A549 (cell line): ENCODE measurements at regions not wholly inside any gene's neighbourhood (a gene's known extent, or its start where the extent isn't known, plus 50 kb on each side); places are given as distances from the start of the nearest gene placed in this dataset.

ENCODE experiments used
- ATAC-seq, 2 experiments: fragments of 200-7000 bp in 1 of 2; fragments of >200 bp in 1 of 2; cut with Nextera tagmentation in 1 of 2; cut with Tn5 transposase in 1 of 2; 3 replicates each; pipeline versions ENCODE4 v1.8.0 to v1.9.1; 2018 to 2020; ENCODE audit warnings: mild to moderate bottlenecking in 1 of 2, moderate library complexity in 1 of 2
- CTCF ChIA-PET: fragments of 300-600 bp; sonication (Branson Sonifier 250); formaldehyde crosslinking; extraction: SDS; loops from one replicate; lab custom pipeline; 2021; ENCODE audit warnings: antibody characterized with exemption, inconsistent platforms; lab: Yijun Ruan, JAX
- POLR2A ChIA-PET: fragments of 350-600 bp; formaldehyde crosslinking; extraction: SDS; loops from one replicate; lab custom pipeline; 2021; ENCODE audit warnings: antibody characterized with exemption, inconsistent platforms; lab: Yijun Ruan, JAX
- DNase-seq, 2 experiments: peaks; one replicate each; pipeline versions ENCODE4 v3.0.0 to v3.0.0-alpha.2; 2011 to 2016; ENCODE audit warnings: low read depth in 1 of 2, low spot score in 1 of 2
- FAIRE-seq: peaks from 2 replicates; lab custom pipeline; 2011; peaks lifted over from hg19 to GRCh38; lab: Jason Lieb, UNC
- H3K27ac ChIP-seq, 2 experiments: fragments of >200 bp; sonication (Bioruptor Twin); formaldehyde crosslinking; 3 replicates each; pipeline ENCODE4 v1.5.1; 2016 to 2017
- H3K4me1 ChIP-seq: fragments of >200 bp; sonication (Bioruptor Twin); formaldehyde crosslinking; 3 replicates; pipeline ENCODE4 v1.6.1; 2016
- H3K4me2 ChIP-seq: fragments of >200 bp; sonication (Bioruptor Twin); formaldehyde crosslinking; 3 replicates; pipeline ENCODE4 v1.6.1; 2016
- H3K4me3 ChIP-seq: fragments of >200 bp; sonication (Bioruptor Twin); formaldehyde crosslinking; 3 replicates; pipeline ENCODE4 v1.5.1; 2016
- H3K9me3 ChIP-seq: fragments of >200 bp; sonication (Bioruptor Twin); formaldehyde crosslinking; 3 replicates; pipeline ENCODE4 v1.6.1; 2016
- BCL3 ChIP-seq: fragments of >200 bp; sonication (Bioruptor Twin); formaldehyde crosslinking; IDR thresholded peaks from 3 replicates; pipeline ENCODE4 v1.6.1; 2016
- CBX2 ChIP-seq: fragments of 200-600 bp; sonication (generic); IDR thresholded peaks from 2 replicates; pipeline ENCODE4 v1.6.1; 2016; ENCODE audit warnings: low read depth, mild to moderate bottlenecking, borderline replicate concordance
- CBX8 ChIP-seq: fragments of 200-600 bp; sonication (generic); IDR thresholded peaks from 2 replicates; pipeline ENCODE4 v1.6.1; 2016
- CHD2 ChIP-seq: fragments of 150-350 bp; IDR thresholded peaks from 2 replicates; pipeline ENCODE4 v1.6.1; 2014; ENCODE audit warnings: low read length; ENCODE audit not compliant: partially characterized antibody
- EHF ChIP-seq: fragments of 250-450 bp; sonication (Bioruptor Pico); IDR thresholded peaks from 2 replicates; pipeline ENCODE4 v1.5.0; 2020; ENCODE audit warnings: mild to moderate bottlenecking
- EHMT2 ChIP-seq: fragments of 200-600 bp; sonication (generic); IDR thresholded peaks from 2 replicates; pipeline ENCODE4 v1.6.1; 2016; ENCODE audit warnings: antibody characterized with exemption, low read depth, mild to moderate bottlenecking, moderate library complexity
- ELK1 ChIP-seq: fragments of 150-350 bp; IDR thresholded peaks from 2 replicates; pipeline ENCODE4 v1.6.1; 2014; ENCODE audit warnings: low read depth, mild to moderate bottlenecking, low read length
- EP300 ChIP-seq, 2 experiments: fragments of >200 bp; sonication (Bioruptor Twin); formaldehyde crosslinking; IDR thresholded peaks; 2 replicates in 1 of 2; 3 replicates in 1 of 2; pipeline ENCODE4 v1.6.1; 2016 to 2017
- FOSB ChIP-seq: fragments of 250-450 bp; sonication (Bioruptor Pico); IDR thresholded peaks from 2 replicates; pipeline ENCODE4 v1.5.0; 2020; ENCODE audit warnings: mild to moderate bottlenecking, moderate library complexity
- FOSL2 ChIP-seq, 2 experiments: fragments of 450-650 bp in 1 of 2; fragments of >200 bp in 1 of 2; sonication (Bioruptor Twin) in 1 of 2; formaldehyde crosslinking; IDR thresholded peaks; 2 replicates each; pipeline versions ENCODE4 v1.5.0 to v1.6.1; 2016 to 2020; ENCODE audit warnings: mild to moderate bottlenecking in 1 of 2, moderate library complexity in 1 of 2
- FOXS1 ChIP-seq: fragments of 250-450 bp; sonication (Bioruptor Pico); IDR thresholded peaks from 2 replicates; pipeline ENCODE4 v1.5.0; 2020; ENCODE audit warnings: mild to moderate bottlenecking, moderate library complexity
- GATA3 ChIP-seq: IDR thresholded peaks from 2 replicates; pipeline ENCODE4 v1.6.1; 2012; ENCODE audit warnings: borderline replicate concordance
- HES2 ChIP-seq: fragments of >200 bp; sonication (Bioruptor Twin); formaldehyde crosslinking; IDR thresholded peaks from 2 replicates; pipeline ENCODE4 v1.6.1; 2016
- HEYL ChIP-seq: fragments of 250-450 bp; sonication (Bioruptor Pico); IDR thresholded peaks from 2 replicates; pipeline ENCODE4 v1.8.0; 2021; ENCODE audit warnings: mild to moderate bottlenecking, moderate library complexity
- JUNB ChIP-seq: fragments of >200 bp; sonication (Bioruptor Twin); formaldehyde crosslinking; IDR thresholded peaks from 2 replicates; pipeline ENCODE4 v1.6.1; 2016
- KDM5A ChIP-seq: fragments of 200-600 bp; sonication (generic); IDR thresholded peaks from 2 replicates; pipeline ENCODE4 v1.6.1; 2016; ENCODE audit warnings: antibody characterized with exemption, mild to moderate bottlenecking
- MAZ ChIP-seq: fragments of 150-350 bp; IDR thresholded peaks from 2 replicates; pipeline ENCODE4 v1.6.1; 2014; ENCODE audit warnings: antibody characterized with exemption, low read depth, low read length, borderline replicate concordance
- PBX3 ChIP-seq: IDR thresholded peaks from 2 replicates; pipeline ENCODE4 v1.6.1; 2012
- POLR2A ChIP-seq: IDR thresholded peaks from 2 replicates; pipeline ENCODE4 v1.6.1; 2012; ENCODE audit warnings: mild to moderate bottlenecking, low read length
- POLR2AphosphoS2 ChIP-seq: conservative IDR thresholded peaks from 2 replicates; pipeline ENCODE4 v1.6.1; 2012; ENCODE audit warnings: low read length, improper control_type of control experiment, inconsistent platforms
- RCOR1 ChIP-seq: fragments of 150-350 bp; IDR thresholded peaks from 2 replicates; pipeline ENCODE4 v1.6.1; 2014; ENCODE audit warnings: antibody characterized with exemption, low read length, low read depth
- REST ChIP-seq: fragments of 200-600 bp; sonication (generic); IDR thresholded peaks from 2 replicates; pipeline ENCODE4 v1.6.1; 2016; ENCODE audit warnings: antibody characterized with exemption, mild to moderate bottlenecking, moderate library complexity
- RFX5 ChIP-seq: fragments of 450-650 bp; IDR thresholded peaks from 2 replicates; pipeline ENCODE4 v1.7.1; 2014; ENCODE audit warnings: antibody characterized with exemption, mild to moderate bottlenecking, moderate library complexity
- SMC3 ChIP-seq: fragments of >200 bp; sonication (Bioruptor Twin); formaldehyde crosslinking; IDR thresholded peaks from 3 replicates; pipeline ENCODE4 v1.6.1; 2018; ENCODE audit warnings: inconsistent platforms
- TFCP2L1 ChIP-seq: fragments of 250-450 bp; sonication (Bioruptor Pico); IDR thresholded peaks from 2 replicates; pipeline ENCODE4 v1.5.0; 2021; ENCODE audit warnings: mild to moderate bottlenecking
- TP53 ChIP-seq: fragments of 250-450 bp; sonication (Bioruptor Pico); IDR thresholded peaks from 2 replicates; pipeline ENCODE4 v1.5.0; 2021; ENCODE audit warnings: mild to moderate bottlenecking, moderate library complexity
- WGBS: methylation state at CpG from one replicate; pipeline ENCODE4 v1.1.6; 2017; ENCODE audit errors: missing lambda C conversion rate; 5-methylcytosine and 5-hydroxymethylcytosine counted together

GRCh38 chr1:59173721-59174120 lies 123.2 kb upstream of the FGGY start:
- no peak; a peak in 1 of 6 replicates for ATAC-seq
- FAIRE-seq = no peak
- H3K4me2 ChIP-seq = 0 out of 3 replicates have a peak overlapping the region, but pooled peaks have one; percentile 8
- no peak for DNase-seq
- POLR2A ChIA-PET = no interaction called here
- H3K4me3 ChIP-seq = no peak overlapping the region
- H3K9me3 ChIP-seq = no peaks in the 10 kb centered on the region
- H3K27ac ChIP-seq = peak overlapping the region in 1 of 2 experiments; percentile 44; a peak in 3 of 6 replicates
- 0% methylated on average over 1 of the region's 1 CpG for WGBS
- peaks cover 39% of the 10 kb centered on the region for H3K4me1 ChIP-seq
- CTCF ChIA-PET = no interaction called here
- no peak for TF ChIP-seq REST
- no peak for TF ChIP-seq POLR2A
- TF ChIP-seq RFX5 = no peak
- no peak for TF ChIP-seq HEYL (CRISPR knock-in tag)
- no peak for TF ChIP-seq FOXS1 (CRISPR knock-in tag)
- no peak for TF ChIP-seq EHMT2
- TF ChIP-seq KDM5A = no peak
- TF ChIP-seq EP300 (IDR thresholded peaks at IDR 0.05) = no peak
- no peak for TF ChIP-seq PBX3
- TF ChIP-seq CBX2 = no peak
- no peak for TF ChIP-seq CHD2
- no peak for TF ChIP-seq BCL3
- TF ChIP-seq RCOR1 = no peak

- ATAC-seq (no peak), DNase-seq (no peak), FAIRE-seq (no peak)
- Histone ChIP-seq H3K4me1 (peaks cover 27% of the 10 kb centered on the region; the same call in 2 of the 3 replicates), H3K27ac (no peak overlapping the region), H3K4me3 (no peak overlapping the region), H3K9me3 (no peaks in the 10 kb centered on the region), H3K4me2 (no peak overlapping the region)
- CTCF ChIA-PET = interaction anchor here (0.6 kb wide), 1 partner anchor 14 kb away, joined by 3 read pairs; no protein-coding TSS in a partner anchor
- 82% methylated on average over 3 of the region's 3 CpGs for WGBS
- POLR2A ChIA-PET = no interaction called here
- no peak for TF ChIP-seq BCL3
- TF ChIP-seq TP53 (CRISPR knock-in tag) = no peak
- no peak for TF ChIP-seq TFCP2L1 (CRISPR knock-in tag)
- no peak for TF ChIP-seq SMC3
- TF ChIP-seq CHD2 = no peak
- TF ChIP-seq GATA3 = no peak
- no peak for TF ChIP-seq ELK1
- TF ChIP-seq CBX8 = no peak
- no peak for TF ChIP-seq POLR2A
- TF ChIP-seq POLR2AphosphoS2 = no peak
- no peak for TF ChIP-seq FOSL2 (IDR thresholded peaks at IDR 0.05)
- TF ChIP-seq FOSL2 (CRISPR knock-in tag; IDR thresholded peaks at IDR 0.05) = no peak
- no peak for TF ChIP-seq JUNB
- TF ChIP-seq HES2 = no peak
- TF ChIP-seq MAZ = no peak
- TF ChIP-seq REST = no peak
- TF ChIP-seq EHF (CRISPR knock-in tag) = no peak
- TF ChIP-seq FOSB (CRISPR knock-in tag) = no peak
Observed at GRCh38 chr1:59176471-59176870, 120.4 kb upstream of the FGGY start.
